Germinal center (tissue), 1 donor: ENCODE measurements at regions not wholly inside any gene's neighbourhood (a gene's known extent, or its start where the extent isn't known, plus 50 kb on each side); places are given as distances from the start of the nearest gene placed in this dataset.
"Not testable (repeated sequence)": the region's sequence is repeated elsewhere in the genome, so short reads cannot be mapped to it uniquely, and the experiment has no call there.

ENCODE experiments used
- DNase-seq: peaks from one replicate; pipeline ENCODE4 v3.0.0; 2012; ENCODE audit warnings: mixed read lengths, low spot score

DNA sequence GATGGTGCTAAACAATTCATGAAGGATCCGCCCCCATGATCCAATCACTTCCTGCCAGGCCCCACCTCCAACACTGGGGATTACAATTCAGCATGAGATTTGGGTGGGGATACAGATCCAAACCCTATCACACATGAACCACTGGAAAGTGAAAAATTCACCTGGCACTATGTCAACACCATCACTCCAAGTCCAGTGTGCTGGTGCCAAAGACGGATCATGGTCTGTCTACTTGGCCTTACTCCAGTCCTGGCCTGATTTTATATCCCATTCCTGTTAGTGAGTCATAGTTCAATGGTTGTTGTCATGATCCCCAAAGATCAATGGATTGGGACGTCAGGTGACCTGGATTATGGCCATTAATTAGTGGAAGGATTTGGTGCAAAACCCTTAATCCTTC, 147.4 kb upstream of the RPS23 start:
- DNase-seq, result no peak

DNA sequence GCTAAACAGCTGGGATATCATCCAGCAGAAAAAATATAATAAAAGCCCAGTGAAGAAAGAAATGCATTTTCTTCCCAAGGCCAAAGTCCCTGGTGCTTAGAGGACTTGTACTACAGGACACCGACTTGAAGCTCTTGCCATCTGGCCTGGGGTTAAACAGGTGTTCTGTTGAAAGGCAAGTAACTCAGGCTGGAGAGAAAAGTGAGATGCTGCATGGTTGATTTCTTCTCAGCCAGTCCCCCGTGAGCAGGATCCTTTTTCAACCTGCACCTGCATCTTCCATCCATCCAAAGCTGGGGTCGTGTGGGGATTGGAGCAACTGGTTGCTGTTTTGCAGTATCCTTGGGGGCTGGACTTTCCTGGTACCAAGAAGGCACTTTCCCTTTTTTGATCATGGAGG, 146.1 kb upstream of the RPS23 start:
- DNase-seq, result no peak

DNA sequence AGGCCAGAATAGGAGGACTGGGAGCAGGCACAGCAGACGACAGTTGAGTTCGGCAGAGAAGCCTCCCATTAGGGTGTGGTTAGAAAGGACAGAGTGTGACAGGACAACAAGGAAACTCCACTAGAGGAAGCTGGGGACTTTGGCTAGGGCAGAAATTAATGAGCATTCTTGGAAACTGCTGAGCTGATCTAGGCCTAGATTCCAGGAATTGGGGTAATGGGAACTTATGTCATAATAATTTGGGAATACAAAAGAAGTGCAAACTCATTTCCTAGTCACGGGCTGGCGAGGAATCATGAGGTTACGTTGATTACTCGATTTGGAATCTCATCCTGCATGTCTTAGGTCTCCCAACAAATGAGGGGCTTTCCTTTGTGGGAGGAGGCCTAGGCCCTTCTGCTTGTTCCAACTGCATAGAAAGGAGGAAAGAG, 144.6 kb upstream of the RPS23 start:
- DNase-seq, result no peak

DNA sequence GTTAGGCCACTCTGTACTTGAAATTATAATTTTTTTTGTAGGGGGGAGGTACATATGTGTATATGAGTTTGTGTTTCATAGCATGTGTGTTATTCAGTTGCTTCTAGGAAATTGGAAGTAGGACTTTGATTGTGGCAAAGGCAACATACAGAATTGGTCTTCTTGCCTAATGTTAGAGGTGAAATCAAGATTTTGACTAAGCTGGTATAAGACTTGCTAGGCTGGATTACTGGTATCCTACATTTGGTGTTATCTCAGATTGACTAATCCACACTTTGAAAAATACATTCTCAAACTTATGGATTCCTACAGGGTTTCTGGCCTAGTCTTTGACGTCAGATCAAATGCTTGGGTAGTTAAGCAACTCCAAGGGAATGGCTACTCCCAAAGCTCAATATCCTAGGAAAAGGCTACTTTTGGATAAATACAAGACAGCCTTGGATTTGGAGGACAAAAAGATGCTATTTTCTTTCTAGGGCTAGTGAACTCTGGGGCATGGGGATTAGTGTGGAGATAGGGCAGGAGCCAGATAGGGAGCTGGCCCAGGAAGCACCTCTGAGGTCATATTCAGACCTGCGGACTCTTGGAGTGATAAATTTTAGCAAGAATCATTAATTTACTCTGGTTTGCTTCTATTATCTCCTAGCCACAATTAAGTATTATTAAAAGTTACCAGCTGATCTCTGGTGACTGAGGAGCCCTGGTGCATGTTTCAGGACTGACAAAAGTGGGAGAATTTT, 144.0 kb upstream of the RPS23 start:
- no peak for DNase-seq

DNA sequence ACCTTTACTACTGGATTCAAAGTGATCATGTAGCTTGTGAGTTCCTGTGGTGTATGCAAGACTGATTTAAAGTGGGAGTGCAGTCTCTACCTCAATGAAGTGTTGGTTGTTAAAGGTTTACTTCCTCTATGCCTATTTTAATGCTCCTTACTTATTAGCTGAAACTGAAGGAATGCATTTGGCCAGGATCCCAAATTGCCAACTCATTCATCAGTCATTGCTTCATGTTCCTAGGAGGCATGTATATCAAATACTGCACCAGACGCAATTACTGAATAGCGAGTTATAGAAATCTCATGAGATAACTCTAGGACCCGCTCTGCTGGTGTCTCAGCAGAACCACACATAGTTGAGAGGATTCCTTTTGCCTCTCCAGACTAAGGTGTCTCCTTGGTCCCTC, 143.0 kb upstream of the RPS23 start:
- DNase-seq, result no peak

DNA sequence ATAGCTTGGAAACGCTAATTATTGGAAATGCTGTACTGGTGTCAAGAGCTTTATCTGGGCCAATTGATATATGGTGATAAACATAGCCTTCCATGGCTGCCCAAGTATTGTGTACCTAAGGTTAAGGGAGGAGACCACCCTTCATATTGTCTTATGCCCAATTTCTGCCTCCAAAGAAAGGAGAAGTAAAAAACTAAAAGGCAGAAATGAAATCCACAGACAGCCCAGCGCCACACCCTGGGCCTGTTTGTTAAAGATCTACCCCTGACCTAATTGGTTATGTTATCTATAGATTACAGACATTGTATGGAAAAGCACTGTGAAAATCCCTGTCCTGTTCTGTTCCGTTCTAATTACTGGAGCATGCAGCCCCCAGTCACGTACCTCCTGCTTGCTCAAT, 142.4 kb upstream of the RPS23 start:
- DNase-seq, result not testable (repeated sequence)

DNA sequence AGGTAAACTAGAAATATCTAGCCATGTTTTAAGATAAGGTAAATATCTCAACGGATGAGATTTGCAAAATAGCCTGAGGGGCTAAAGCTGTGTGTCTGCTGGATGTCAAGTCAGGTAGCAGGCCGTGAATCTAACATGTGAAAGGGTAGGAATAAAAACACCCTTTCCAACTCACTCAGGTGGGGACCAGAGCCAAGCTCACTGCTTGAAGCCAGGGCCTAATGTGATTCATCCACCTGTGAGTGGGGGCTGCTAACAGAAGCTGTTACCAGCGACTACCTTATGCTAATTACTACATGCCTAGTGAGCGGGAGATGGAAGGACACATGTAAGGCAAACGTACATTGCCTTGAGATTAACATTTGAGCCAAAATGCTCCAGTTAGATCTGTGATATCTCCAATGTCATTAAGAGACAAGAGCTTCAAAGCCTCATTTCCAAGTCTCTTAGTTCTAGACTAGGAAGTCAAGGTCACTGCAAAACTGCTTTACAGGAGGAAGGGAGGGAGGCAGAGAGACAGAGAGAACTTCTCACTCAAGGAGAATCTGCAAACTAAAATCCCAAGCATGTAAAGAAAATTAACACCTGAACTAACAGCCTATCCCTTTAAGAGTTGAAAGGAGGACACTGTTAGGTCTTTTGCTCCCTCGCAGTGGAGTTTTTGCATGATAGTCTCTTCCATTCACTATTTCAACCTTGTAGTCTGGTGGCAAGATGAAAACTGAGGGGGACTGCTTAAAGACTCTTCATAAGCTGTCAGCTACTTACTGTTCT, 141.6 kb upstream of the RPS23 start:
- no peak for DNase-seq

DNA sequence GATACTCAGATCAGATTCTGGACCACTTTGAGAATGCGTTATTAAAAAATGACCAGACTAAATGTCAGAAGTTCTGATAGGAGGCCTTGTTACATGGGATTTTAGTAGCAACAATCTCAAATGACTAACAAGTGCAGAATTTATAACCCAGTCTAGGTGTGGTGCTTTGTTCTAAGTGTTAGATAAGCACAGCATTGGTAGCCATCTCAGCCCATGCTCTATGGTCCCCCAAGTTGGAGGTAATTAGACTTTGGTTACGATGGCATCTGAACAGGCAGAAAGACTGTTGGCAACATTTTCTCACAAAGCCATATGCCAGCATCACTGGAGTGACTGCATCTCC, 140.4 kb upstream of the RPS23 start:
- DNase-seq, result no peak

DNA sequence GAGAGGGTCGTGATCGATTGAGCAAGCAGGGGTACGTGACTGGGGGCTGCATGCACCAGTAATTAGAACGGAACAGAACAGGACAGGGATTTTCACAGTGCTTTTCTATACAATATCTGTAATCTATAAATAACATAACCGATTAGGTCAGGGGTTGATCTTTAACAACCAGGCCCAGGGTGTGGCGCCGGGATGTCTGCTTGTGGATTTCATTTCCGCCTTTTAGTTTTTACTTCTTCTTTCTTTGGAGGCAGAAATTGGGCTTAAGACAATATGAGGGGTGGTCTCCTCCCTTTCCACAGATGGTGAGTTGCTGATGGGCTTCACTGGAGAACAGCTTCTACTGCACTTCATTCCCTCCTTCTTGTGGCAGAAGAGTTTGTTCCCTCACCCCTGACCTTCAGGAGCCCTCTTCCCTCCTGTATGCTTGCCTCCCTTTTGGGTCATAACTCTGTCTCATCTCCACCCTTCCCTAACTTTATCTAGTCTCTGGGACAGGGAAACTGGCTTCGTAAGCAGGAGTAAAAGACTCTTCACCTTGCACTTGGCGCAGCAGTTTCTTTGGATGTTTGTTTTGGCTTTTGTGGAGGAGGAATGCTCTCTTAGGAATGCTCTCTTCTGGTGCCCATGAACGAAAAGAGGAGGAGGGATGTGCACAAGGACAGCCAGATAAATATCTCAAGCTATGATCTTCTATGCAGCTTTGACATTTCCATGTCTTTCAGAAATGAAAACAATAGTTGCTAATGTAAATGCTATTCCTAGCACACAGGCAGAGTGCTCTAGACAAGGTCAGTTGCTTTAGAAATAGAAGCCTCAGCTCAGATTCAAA, 139.8 kb upstream of the RPS23 start:
- no peak for DNase-seq

DNA sequence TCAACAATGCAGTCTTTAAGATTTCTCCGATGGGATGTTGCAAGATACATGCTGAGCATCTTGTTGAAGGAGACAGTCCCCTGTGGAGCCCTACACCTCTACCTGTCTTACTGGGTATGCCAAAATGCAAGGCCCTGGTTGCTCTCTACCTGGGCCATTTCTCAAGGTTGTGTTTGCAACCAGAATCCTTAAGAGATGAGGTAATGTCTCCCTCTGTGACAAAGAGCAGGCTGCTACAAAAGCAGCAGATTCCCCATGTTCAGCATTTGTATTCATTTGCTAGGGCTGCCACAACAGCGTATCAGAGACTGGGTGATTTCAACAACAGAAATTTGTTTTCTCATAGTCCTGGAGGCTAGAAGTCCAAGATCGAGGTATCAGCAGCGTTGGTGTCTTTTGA, 138.4 kb upstream of the RPS23 start:
- no peak for DNase-seq

DNA sequence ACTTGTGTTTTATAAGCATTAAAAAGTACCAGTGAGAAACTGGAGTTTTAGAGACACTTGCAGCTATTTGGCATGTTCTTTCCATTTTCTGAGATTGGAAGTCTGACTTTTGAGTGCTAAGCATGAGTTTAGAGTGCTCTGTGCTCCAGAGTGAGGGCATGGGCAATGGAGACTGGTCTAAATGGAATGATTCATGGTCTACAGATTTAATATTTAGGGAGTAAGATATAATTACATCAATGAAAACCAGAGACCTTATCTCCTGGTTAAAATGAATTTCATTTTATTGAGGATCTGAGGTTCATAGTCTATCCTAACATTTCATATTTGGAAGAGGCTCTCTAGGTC, 135.9 kb upstream of the RPS23 start:
- no peak for DNase-seq

DNA sequence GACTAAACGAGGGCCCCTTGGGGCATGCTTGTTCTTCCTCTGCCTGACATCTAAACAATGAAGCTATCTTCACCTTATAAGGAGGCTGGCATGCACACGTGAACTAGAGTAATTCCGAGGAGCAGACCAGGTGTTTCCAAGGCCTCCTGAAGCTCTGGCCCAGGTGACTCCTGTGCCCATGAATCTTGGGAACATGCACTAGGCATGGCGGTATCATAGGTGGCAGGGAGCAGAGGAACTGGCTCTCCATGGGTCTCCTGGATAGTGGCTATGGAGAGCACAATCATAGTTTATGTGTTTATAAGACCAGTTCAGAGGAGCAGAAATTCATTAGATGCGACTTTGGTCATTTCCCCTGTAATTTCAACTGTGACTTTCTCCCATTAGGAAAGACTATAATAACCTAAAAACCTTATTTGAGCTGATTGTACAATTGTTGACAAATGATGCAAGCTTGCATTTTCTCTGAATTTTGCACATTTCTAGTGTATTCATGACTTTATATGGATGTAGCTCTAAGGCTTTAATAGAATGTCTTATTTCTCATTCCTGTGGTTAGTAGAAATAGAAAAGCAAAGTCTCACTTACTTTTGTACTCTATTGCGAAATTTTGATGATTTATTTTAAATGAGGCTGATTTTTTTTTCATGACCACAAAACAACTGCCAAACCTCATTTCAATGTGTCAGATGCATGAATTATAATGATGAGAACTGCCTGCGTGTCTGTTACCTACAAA, 135.3 kb upstream of the RPS23 start:
- no peak for DNase-seq

DNA sequence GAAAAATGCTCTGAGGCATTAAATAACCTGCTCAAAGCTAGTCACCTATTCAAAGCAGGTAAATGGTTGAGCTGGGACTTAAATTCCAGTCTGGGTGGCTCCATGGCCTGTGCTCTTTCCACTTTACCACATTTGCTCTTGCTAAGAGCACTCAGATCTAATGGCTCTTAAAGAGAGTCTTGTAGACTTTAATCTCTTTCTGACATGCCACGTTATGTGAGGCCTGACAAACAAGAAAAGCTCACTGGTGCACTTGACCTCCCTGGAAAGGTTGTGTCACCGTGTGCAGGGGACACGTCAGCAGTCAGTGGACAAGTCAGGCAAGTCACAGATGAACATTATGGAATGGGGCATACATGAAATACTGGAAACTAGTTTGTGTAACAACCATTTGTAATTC, 129.9 kb upstream of the RPS23 start:
- DNase-seq, result no peak

DNA sequence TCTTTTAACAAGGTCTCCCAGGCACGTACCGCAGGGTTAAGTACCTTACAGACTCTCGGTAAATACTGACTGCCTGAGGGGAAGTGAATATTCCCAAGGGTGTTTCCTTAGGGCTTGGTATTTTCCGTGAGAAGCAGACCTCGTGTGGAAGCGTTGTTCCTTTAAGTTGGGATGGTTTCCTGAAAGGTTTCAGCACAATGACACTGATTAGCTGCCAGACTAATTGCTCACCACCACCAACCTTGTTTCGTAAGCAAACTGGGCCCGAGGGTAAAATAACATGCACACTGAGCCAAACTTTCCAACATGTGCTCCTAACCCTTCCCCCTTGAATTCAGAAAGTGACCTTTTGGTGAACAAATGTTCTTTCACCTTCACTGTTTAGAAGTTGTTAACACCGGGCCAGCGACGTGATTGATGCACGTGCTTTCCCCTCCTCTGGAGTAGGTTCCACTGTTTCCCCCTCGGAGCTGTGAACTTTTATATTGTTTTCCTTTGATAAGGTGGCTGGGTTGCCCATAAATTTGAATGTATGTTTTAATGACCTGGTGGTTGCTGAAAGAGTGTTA, 128.1 kb upstream of the RPS23 start:
- DNase-seq, result no peak

DNA sequence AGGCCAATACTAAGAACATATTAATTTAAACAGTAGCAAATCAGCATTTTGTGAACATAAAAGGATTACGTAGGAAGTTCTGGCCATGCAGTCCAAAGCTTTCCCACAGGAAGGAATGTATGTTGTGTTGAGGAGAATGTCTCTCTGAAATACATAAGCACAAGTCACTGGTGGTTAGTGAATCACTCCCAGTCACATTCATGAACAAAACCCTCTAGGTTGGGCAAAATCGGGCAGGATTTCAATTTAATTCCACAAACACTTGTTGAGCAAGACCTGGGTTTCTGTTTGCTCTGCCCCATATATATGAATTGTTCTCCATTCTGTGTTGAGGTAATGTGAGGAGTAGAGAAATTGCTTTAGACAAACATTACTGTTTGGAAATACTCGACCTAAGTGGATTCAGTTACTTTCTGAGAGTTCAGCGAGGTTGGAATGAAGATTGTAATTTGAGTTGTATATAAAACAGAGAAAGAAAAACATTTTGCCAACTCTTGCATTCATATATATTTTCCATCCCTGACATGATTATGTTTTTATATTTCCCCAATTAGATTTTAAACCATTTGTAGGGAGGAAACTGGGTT, 127.6 kb upstream of the RPS23 start:
- DNase-seq, result no peak

DNA sequence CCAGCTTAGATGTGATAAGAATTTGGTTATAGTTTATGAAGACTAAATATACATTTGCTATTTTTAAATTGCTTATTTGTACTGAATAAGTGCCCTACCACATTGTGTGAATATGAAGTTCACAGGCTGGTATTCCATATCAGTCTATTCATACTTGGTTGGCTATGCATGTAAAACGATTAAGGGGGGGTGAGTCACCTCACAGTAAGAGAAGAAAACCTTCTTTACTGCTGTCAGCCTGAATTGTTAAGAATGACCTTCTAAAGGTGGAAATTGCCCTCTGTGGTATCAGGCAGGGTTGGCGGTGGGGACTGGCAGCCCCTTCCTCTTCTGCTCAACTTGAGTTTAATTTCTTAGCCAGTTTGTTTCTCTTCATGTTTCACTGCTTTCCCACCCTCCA, 127.0 kb upstream of the RPS23 start:
- no peak for DNase-seq

DNA sequence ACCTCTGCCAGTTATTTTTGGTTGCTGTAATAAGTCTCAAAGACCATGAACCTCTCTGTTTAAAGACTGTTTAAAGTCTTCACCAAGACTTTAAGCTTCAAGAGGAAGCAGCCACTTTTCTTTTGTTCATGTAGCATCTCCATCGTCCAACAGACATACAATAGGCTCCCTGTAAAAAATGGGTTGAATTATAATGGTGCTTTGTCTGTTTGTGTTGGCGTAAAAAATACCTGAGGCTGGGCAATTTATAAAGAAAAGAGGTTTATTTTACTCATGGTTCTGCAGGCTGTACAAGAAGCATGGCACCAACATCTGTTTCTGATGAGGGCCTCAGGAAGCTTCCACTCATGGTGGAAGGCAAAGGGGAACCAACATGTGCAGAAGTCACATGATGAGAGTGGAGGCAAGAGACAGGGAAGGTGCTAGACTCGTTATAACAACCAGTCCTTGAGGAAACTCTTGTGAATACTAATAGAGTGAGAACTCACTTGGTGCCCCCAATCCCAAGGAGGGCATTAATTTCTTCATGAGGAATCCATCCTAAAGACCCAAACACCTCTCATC, 126.3 kb upstream of the RPS23 start:
- DNase-seq, result no peak

DNA sequence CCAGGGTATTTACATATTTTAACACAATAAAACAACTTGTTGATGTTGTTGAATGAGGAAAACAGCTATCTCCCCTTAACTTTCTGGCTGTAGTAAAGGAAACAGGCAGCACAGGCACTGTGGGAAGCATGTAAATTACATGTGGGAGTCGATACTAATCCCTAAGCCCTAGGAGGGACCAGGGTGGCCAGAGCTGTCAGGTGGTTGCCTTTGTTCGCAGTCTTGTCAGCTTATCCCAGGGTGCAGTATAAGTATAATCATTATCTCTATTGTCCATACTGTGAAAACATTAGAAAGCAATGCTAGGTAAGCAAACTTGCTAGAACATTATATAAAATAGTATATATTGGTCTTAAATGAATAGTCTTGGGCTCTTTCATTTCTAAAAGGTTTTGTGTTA, 125.6 kb upstream of the RPS23 start:
- DNase-seq, result no peak

DNA sequence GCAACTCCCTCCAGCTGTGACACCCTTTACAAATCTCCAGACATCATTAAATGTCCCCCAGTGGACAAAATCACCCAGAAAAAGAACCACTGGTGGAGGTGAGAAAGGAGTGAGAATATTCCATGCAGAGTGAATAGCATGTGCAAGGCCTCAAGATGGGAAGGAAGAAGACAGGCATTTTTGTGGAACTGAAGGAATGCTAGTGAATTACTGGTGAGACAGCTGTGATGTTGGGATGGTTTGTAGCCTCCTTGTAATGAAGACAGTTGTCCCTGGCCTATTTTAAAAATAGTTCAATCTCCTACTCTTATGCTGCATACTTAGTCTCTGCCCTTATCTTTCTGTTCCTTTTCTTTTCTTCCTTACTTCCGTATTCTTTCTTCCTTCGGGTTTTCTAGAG, 124.9 kb upstream of the RPS23 start:
- DNase-seq, result no peak

DNA sequence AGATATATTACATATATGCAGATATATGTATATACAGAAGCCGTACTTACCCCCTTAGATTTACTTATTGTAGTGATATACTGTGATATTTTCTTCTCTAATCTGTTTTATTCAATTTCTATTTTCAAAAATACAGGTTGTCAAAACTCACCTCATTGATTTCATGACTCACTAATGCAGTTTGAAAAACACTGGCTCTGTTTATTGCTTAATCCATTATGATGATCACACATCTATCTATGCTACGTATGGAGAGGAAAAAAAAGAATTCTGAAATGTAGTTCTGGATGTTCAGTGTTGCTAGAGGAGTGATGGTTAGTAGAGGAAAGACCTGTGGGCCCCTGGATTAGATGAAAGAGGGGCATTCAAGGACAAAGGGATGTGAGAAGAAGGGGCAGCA, 121.0 kb upstream of the RPS23 start:
- no peak for DNase-seq

DNA sequence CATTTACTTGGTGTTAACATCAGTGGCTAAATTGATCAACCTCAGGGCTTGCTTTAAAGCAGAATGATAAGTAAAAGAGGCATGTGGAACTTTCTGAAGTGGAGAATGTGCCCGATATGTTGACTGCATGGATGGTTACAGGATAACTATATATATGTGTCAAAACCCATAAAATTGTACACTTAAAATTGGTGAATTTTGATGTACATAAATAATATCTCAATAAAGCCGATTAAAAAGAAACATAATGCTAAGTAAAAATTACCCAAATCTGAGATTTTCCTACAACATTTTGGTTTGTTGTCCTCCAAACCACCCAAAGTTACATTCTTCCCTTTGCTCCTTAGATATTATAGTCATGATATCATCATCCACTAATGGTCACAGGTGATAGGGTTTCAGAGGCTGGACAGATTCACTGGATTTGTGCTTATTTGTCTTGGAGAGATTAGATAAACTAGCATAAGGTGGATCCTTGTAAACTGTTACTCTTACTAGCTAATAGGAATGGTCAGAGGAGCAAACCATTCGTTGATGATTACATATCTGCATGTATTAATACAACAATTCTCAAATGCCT, 119.7 kb upstream of the RPS23 start:
- no peak for DNase-seq
